NCI-H1436 treated with DMSO at 0.1 percent for 48 hours (cell line): ENCODE measurements at regions not wholly inside any gene's neighbourhood (a gene's known extent, or its start where the extent isn't known, plus 50 kb on each side); places are given as distances from the start of the nearest gene placed in this dataset.

ENCODE experiments used
- DNase-seq: peaks from one replicate; lab custom pipeline; 2025; lab: John Stamatoyannopoulos, UW

DNA sequence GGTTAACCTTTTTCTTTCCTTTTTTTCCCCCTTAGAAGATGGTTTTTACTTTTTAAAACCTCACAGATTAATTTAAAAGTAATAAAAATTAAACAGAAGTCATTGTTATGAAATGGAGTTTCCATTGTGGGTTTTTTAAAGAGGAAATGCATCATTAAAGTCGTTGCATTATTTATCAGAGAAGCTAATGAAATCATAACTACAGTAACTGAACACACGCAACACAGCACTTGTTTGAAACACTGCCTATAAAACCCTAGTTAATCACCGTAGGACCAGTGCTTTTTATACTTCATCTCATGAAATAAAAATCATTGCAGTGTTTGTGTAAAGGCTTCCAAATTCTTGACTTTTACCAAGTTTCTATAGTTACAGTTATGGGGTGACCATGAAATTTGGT, 82.4 kb upstream of the NTRK2 start:
- no peak for DNase-seq

DNA sequence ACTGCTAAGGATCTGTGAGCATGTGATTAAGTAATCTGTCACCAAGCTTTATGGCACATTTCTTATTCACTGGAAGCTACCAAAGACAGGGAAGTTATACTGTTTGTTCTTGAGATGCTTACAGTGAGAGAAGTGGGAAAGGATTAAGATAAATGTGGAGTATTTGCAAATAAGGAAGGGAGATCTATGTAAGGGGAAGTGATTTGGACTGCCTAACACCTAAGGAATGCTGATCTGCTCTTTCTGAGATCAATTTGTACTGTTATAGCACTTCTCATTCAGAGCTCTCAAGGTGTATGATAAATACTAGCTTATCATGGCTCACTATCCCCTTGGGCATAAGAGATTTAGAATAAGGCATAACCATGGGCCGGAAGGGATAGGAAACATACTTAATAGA, 80.0 kb upstream of the NTRK2 start:
- DNase-seq: no peak

DNA sequence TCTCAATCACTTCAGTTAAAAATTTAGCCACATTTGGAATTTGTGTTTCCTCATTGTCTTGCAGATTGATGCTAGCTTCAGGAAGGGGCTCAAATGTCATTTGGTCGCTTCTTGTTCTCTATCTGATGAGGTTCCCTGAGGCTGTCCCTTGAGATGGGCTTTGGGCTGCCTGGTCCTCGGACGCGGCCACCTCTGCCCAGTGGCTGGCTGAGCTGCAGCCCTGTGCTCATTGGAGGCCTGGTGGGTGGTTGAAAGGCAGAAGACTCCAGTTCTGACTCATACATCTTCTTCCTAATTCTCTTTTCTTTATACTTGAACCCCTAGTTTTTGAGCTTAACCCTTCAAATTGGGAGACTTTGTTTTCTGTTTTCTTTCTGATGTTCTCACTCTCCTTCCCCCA, 78.8 kb upstream of the NTRK2 start:
- no peak for DNase-seq

DNA sequence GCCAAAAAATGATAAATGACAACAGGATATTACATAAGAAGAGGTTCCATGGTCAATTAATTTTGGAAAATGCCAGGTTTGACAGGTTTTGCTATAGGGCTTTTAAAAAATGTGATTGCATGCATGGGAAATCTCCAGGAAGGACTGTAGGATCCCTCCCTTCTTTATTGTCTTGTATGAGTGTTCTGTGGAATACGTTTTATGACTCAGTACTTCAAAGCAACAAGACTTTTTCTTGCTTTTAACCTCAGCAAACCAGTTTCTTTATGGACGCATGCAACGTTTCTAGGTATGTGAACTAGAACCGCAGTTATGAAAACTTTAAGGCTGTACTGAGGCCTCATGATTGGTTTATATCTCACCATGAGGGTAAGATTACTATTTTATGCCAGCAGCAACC, 76.6 kb upstream of the NTRK2 start:
- no peak for DNase-seq

DNA sequence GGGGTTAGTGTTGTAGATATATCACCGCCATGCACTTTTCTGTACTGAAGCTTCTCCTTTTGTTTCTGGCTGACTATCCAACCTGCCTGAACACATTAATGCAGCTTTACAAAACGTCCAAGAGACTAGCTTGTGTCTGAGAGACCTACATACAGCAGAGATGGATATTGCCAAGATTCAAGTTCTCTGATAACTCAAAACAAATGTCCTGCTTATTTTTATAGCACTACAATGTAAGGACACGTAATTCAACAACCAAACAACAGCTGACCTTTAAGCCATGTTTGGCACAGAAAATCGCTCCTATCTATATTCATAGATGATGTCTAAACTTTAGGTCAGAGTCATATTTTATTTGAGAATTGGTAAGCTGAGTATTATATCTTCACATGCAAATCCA, 76.2 kb upstream of the NTRK2 start:
- no peak for DNase-seq

DNA sequence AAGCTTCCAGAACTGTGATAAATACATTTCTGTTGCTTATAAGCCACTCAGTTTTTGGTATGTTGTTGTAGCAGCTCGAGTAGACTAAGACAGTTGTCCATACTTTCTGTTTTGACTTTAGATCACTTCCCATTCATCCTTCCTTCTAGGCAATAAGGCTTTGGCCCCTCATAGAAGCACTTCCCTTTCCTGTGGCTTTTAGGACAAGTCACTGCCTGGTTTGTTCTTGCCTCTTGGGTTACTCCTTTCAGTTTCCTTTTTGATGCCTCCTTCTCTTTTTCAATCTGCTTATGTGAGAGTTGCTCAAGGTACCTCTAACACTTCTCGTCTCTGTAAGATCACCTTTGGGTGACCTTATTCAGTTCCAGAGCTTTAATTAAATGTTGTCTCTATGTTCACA, 72.4 kb upstream of the NTRK2 start:
- no peak for DNase-seq

DNA sequence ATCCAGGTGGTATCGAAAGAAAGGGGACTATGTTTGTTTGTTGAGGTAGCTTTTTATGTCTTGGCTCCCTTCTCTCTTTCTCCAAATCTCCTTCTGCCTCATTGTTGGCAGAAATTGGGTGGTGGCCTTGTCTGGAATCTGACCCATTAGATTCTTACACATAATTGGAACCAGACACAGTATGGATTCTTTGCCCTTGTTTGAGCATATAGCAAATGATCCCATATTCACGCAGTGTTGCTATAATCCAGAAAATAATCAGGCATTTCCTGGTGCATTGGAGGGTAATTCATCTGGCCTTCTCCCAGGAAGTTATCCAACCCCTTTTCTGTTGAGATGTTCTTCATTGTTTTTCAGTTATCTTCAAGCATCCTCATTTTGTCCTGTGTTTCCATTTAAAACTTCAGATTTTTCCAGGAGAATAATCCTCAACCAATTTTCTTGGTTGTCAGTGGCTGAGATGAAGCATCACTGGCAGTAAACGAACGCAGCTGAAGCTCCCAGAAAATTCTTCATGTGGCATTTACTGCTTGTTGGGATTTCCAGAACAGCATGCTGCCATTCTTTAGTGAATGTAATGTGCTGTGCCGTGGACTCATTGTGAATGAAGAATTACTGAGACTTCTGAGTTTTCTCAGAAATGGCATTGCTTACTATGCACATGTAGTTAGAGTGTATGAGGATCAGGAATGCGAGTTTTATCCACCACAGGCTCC, 70.5 kb upstream of the NTRK2 start:
- no peak for DNase-seq

DNA sequence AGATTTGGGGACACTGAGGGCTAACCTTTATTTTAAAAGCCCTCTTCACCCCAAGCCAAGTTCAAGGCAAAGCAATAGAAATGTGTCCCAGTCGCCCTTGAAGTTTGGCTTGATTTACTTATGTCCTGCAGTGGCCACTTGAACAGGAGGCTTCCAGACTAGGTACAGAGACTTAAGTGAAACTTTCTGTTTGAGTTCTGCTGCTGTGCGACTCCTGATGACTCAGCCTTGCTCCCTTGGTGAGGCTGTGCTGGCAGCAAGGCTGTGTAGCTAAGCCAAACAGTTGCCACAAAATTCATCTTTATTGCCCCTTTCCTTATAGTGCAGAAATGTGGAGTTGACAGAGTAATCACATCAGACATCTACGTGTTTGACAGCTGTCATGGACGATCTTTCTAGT, 68.8 kb upstream of the NTRK2 start:
- no peak for DNase-seq

DNA sequence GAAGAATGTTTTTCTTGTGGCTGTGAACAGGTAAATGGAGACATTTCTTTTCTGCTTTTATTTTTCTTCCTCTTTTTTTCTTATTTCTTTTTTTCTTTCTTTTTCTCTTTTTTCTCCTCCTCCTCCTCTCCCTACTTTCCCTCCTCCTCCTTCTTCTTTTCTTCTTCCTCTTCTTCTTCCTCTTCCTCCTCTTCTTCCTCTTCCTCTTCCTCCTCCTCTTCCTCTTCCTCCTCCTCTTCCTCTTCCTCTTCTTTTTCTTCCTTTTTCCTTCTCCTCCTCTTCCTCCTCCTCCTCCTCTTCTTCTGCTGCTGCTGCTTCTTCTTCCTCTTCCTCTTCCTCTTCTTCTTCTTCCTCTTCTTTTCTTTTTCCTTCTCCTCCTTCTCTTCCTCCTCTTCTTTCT, 65.3 kb upstream of the NTRK2 start:
- DNase-seq: no peak

DNA sequence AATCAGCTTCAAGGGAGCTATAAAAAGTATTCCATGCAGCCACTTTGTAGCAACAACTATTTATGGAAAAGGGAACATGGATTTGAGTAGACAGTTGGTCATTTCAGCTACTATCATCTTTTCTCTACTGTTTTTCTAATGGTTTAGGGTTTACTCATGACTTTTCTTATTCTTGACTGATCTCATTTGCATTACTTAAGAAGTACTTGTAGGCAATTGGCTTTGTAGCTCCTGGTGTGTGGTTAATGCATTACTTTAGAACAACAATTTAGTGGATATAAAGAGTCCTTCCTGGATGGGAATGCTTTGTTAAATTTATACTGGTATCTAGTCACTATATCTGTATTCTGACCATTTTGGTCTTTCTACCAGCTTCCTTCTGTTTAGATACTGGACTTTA, 59.8 kb upstream of the NTRK2 start:
- DNase-seq: no peak

DNA sequence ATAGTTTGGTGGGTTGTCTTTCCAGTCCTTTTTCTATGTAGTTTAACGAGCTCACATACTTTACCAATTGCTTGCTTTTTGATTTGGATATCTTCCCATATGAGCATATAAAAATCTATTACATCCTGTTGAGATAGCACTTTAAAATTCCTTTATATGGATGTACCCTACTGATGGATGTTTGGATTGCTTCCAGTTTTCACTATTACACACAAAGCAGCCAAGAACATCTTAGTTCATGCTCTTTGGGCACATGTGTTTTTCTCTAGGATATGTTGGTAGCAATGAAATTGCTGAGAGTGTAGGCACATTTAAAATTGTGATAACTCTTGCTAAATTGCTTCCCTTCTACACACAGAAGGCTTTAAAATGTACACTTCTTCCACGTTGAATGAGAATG, 56.1 kb upstream of the NTRK2 start:
- no peak for DNase-seq

DNA sequence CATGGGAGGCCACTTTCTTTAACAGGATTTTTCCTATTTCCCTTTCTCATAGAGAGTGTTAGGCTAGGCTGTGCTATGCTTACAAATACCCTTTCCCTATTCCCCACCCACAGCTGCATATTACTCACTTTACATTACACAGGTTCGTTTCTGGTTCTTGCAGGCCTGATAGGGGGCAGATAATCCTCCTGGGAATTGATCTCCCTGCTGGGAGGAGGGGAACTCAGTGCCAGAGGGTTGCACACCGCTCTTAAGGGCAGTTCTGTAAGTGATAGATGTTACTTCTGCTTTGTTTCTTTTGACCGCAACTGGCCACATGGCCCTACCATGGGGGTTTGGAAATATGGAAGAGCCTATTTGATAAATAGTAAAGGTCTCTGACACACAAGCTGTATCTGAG, 54.0 kb upstream of the NTRK2 start:
- DNase-seq: no peak

DNA sequence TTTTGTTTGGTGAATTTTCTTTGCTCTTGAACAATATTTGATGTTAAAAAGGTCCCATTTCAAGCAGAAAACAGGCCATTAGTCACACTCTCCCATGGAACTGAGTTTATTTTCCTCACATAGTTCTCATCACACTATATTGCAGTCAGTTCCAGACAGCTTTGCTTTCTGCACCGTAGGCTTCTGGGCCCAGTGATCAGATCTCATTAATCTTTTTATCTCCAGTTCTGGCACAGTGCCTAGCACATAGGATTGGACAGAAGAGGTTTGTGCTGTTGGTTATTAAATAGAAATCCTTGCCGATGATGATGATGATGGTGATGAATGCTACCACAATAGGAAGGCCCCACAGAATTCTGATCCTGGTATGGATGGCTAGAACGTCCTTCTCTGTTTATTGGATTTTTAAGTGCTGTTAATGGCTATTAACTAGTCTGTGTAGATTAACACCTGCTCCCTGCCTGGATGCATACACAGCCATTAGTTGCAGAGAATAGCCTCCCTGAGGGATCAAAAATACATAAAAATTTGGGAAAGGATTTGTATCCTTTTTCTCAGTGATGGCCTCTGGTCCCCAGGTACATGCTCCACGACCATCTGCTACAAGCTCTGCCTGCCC, 52.0 kb upstream of the NTRK2 start:
- no peak for DNase-seq
